GM12878 (cell line): ENCODE measurements at regions not wholly inside any gene's neighbourhood (a gene's known extent, or its start where the extent isn't known, plus 50 kb on each side); places are given as distances from the start of the nearest gene placed in this dataset.

Experiments used
- ATAC-seq: fragments of 200-7000 bp; cut with Tn5 transposase; 3 replicates; pipeline ENCODE4 v1.9.1; 2020; ENCODE audit warnings: mild to moderate bottlenecking, moderate library complexity
- BruUV-seq: library from RNA; stranded (reverse); fragments of 400-500 nt; replicated peaks from 2 replicates; lab custom pipeline; 2021; lab: Mats Ljungman, UMichigan
- CTCF ChIA-PET: fragments of 300-600 bp; sonication (Branson Sonifier 250); formaldehyde crosslinking; extraction: SDS; loops from one replicate; lab custom pipeline; 2021; ENCODE audit warnings: inconsistent platforms; lab: Yijun Ruan, JAX
- POLR2A ChIA-PET: fragments of 350-600 bp; formaldehyde crosslinking; extraction: SDS; loops from one replicate; lab custom pipeline; 2021; ENCODE audit warnings: inconsistent platforms; lab: Charles Lee
- RAD21 ChIA-PET: fragments of 300-600 bp; sonication (Branson Sonifier 250); formaldehyde crosslinking; loops from one replicate; lab custom pipeline; 2023; ENCODE audit warnings: antibody characterized with exemption; ENCODE audit not compliant: unreplicated experiment; lab: Charles Lee
- SMC1A ChIA-PET: fragments of 300-600 bp; sonication (Branson Sonifier 250); formaldehyde crosslinking; loops from one replicate; lab custom pipeline; 2023; ENCODE audit not compliant: unreplicated experiment, uncharacterized antibody; lab: Charles Lee
- DNase-seq: peaks from one replicate; pipeline ENCODE4 v3.0.0-alpha.2; 2011; ENCODE audit warnings: low read depth, low spot score
- FAIRE-seq: peaks from 3 replicates; lab custom pipeline; 2011; peaks lifted over from hg19 to GRCh38; lab: Jason Lieb, UNC
- H2AFZ ChIP-seq: 2 replicates; pipeline ENCODE4 v1.6.0; 2011; ENCODE audit warnings: low read depth, low read length, control low read depth; ENCODE audit not compliant: control insufficient read depth
- H3K27ac ChIP-seq: 2 replicates; pipeline ENCODE4 v1.5.1; 2011; ENCODE audit warnings: control low read depth; ENCODE audit not compliant: control insufficient read depth, insufficient read depth
- H3K27me3 ChIP-seq, 2 experiments: replicated peaks in 1 of 2; 2 replicates each; pipeline versions ENCODE4 v1.6.0 to v1.6.1; 2011; ENCODE audit warnings: low read length in 1 of 2; ENCODE audit not compliant: control insufficient read depth in 2 of 2, insufficient read depth in 2 of 2
- H3K36me3 ChIP-seq, 2 experiments: 2 replicates each; pipeline ENCODE4 v1.5.1; 2011; ENCODE audit warnings: low read length in 1 of 2; ENCODE audit not compliant: control insufficient read depth in 2 of 2, insufficient read depth in 2 of 2
- H3K4me1 ChIP-seq: 2 replicates; pipeline ENCODE4 v1.6.1; 2011; ENCODE audit warnings: mild to moderate bottlenecking, low read length, moderate library complexity, mixed read lengths; ENCODE audit not compliant: control insufficient read depth, insufficient read depth
- H3K4me2 ChIP-seq: 2 replicates; pipeline ENCODE4 v1.6.0; 2011; ENCODE audit warnings: control low read depth; ENCODE audit not compliant: control insufficient read depth, insufficient read depth
- H3K4me3 ChIP-seq: fragments of 200-600 bp; sonication (generic); 2 replicates; pipeline ENCODE4 v1.5.1; 2016
- H3K79me2 ChIP-seq: 2 replicates; pipeline ENCODE4 v1.6.0; 2011; ENCODE audit warnings: low read length; ENCODE audit not compliant: control insufficient read depth, insufficient read depth
- H3K9ac ChIP-seq: 2 replicates; pipeline ENCODE4 v1.8.0; 2011; ENCODE audit warnings: low read length, control low read depth, mixed read lengths; ENCODE audit not compliant: control insufficient read depth, insufficient read depth
- H3K9me3 ChIP-seq: replicated peaks from 3 replicates; pipeline ENCODE4 v1.5.1; 2011; ENCODE audit warnings: mild to moderate bottlenecking, low read length; ENCODE audit not compliant: control insufficient read depth, insufficient read depth
- H4K20me1 ChIP-seq: 2 replicates; pipeline ENCODE4 v1.6.0; 2011; ENCODE audit not compliant: control insufficient read depth, insufficient read depth
- FOXK2 ChIP-seq: fragments of 450-650 bp; IDR thresholded peaks from 2 replicates; pipeline ENCODE4 v1.6.1; 2017; ENCODE audit warnings: mild to moderate bottlenecking, moderate library complexity
- JUNB ChIP-seq: IDR thresholded peaks from 2 replicates; pipeline ENCODE4 v1.6.1; 2016; ENCODE audit warnings: antibody characterized with exemption, mild to moderate bottlenecking
- MXI1 ChIP-seq: fragments of 150-350 bp; IDR thresholded peaks from 2 replicates; pipeline ENCODE4 v1.6.1; 2011; ENCODE audit warnings: low read depth, mild to moderate bottlenecking, inconsistent platforms, low read length, improper control_type of control experiment
- POU2F2 ChIP-seq: IDR thresholded peaks from 3 replicates; pipeline ENCODE4 v1.6.1; 2011; ENCODE audit warnings: low read depth, mild to moderate bottlenecking, low read length, borderline replicate concordance
- RAD51 ChIP-seq: fragments of 450-650 bp; IDR thresholded peaks from 2 replicates; pipeline ENCODE4 v1.6.1; 2016; ENCODE audit warnings: moderate library complexity, mild to moderate bottlenecking, inconsistent platforms
- RUNX3 ChIP-seq: IDR thresholded peaks from 2 replicates; pipeline ENCODE4 v1.6.1; 2012; ENCODE audit warnings: low read length, inconsistent platforms
- SUZ12 ChIP-seq: fragments of 200-600 bp; sonication (generic); IDR thresholded peaks from one replicate; pipeline ENCODE4 v1.6.1; 2018; ENCODE audit warnings: antibody characterized with exemption, mild to moderate bottlenecking; ENCODE audit not compliant: unreplicated experiment
- TARDBP ChIP-seq: IDR thresholded peaks from 2 replicates; pipeline ENCODE4 v1.6.1; 2016; ENCODE audit warnings: borderline replicate concordance
- WGBS: methylation state at CpG from one replicate; pipeline ENCODE4 v1.1.6; 2016; ENCODE audit warnings: low lambda C conversion rate; ENCODE audit not compliant: insufficient replicate concordance, insufficient coverage; ENCODE audit errors: missing lambda C conversion rate; 5-methylcytosine and 5-hydroxymethylcytosine counted together
- in situ Hi-C: fragments of 300-500 bp; cut with MboI; formaldehyde crosslinking; loops from 9 replicates; pipeline ENCODE4 v1.14.3; 2018; ENCODE audit warnings: mixed read lengths
- intact Hi-C: fragments of 100-400 bp; cut with micrococcal nuclease; formaldehyde crosslinking; loops from one replicate; pipeline ENCODE4 v1.14.2; 2022; ENCODE audit not compliant: unreplicated experiment
- TF ChIP-seq, protein P1 (sequence below): IDR thresholded peaks from 2 replicates; pipeline ENCODE4 v1.6.1; 2011; ENCODE audit warnings: borderline replicate concordance, low read depth, mild to moderate bottlenecking, moderate library complexity, low read length; ENCODE audit not compliant: insufficient read depth, poor library complexity, severe bottlenecking
- TF ChIP-seq, protein P2 (sequence below): fragments of 450-650 bp; IDR thresholded peaks from 2 replicates; pipeline ENCODE4 v1.6.1; 2017; ENCODE audit warnings: mild to moderate bottlenecking
- TF ChIP-seq, protein P3 (sequence below): fragments of 450-650 bp; IDR thresholded peaks from 2 replicates; pipeline ENCODE4 v1.6.1; 2018; ENCODE audit warnings: mild to moderate bottlenecking, low read depth, moderate library complexity; ENCODE audit not compliant: partially characterized antibody

DNA sequence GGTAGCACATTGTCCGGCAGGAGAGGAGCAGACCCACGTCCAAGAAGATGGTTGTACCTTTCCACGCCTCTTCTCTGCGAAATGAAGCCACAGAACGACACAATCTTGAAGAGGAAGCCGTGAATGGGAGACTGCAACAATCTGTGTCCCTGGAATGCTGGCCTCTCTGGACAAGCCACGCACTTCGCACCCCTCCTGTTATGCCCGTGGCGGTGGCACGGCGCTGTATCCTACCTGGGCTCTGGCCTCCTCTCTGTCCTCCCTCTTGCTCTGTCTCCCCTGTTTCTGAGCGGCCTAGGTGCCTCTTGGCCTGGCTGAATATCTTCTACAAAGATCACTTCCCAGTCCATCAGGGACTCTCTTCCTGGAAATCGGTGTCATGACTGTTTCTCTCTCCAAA lies 717.8 kb downstream of the KCNJ18 start:
- 28% methylated on average over 14 of the region's 14 CpGs for WGBS
- Histone ChIP-seq H3K27me3 (no peaks in the 10 kb centered on the region), H3K4me2 (no peak overlapping the region), H3K36me3 (no peaks in the 10 kb centered on the region), H3K27ac (no peak overlapping the region), H3K4me1 (no peaks in the 10 kb centered on the region), H2AFZ (no peak overlapping the region), H3K4me3 (no peak overlapping the region), H4K20me1 (no peaks in the 10 kb centered on the region), H3K9me3 (no peaks in the 10 kb centered on the region; the same call in 2 of the 3 replicates), H3K9ac (no peak overlapping the region)
- ChIA-PET SMC1A (no interaction called here), POLR2A (no interaction called here), CTCF (no interaction called here)
- no peak for DNase-seq
- no peak for ATAC-seq
- no TSS peak for BruUV-seq
- intact Hi-C loops (no loop called here), in situ Hi-C loops (no loop called here)
- FAIRE-seq, result no peak
- TF ChIP-seq RUNX3 (no peak), TARDBP (no peak), SUZ12 (no peak), JUNB (no peak), MXI1 (no peak), RAD51 (no peak), FOXK2 (no peak), POU2F2 (no peak)
- TF ChIP-seq, protein P1, sequence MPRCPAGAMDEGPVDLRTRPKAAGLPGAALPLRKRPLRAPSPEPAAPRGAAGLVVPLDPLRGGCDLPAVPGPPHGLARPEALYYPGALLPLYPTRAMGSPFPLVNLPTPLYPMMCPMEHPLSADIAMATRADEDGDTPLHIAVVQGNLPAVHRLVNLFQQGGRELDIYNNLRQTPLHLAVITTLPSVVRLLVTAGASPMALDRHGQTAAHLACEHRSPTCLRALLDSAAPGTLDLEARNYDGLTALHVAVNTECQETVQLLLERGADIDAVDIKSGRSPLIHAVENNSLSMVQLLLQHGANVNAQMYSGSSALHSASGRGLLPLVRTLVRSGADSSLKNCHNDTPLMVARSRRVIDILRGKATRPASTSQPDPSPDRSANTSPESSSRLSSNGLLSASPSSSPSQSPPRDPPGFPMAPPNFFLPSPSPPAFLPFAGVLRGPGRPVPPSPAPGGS, result no peak
- TF ChIP-seq, protein P2, sequence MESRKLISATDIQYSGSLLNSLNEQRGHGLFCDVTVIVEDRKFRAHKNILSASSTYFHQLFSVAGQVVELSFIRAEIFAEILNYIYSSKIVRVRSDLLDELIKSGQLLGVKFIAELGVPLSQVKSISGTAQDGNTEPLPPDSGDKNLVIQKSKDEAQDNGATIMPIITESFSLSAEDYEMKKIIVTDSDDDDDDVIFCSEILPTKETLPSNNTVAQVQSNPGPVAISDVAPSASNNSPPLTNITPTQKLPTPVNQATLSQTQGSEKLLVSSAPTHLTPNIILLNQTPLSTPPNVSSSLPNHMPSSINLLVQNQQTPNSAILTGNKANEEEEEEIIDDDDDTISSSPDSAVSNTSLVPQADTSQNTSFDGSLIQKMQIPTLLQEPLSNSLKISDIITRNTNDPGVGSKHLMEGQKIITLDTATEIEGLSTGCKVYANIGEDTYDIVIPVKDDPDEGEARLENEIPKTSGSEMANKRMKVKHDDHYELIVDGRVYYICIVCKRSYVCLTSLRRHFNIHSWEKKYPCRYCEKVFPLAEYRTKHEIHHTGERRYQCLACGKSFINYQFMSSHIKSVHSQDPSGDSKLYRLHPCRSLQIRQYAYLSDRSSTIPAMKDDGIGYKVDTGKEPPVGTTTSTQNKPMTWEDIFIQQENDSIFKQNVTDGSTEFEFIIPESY, result no peak
- TF ChIP-seq, protein P3, sequence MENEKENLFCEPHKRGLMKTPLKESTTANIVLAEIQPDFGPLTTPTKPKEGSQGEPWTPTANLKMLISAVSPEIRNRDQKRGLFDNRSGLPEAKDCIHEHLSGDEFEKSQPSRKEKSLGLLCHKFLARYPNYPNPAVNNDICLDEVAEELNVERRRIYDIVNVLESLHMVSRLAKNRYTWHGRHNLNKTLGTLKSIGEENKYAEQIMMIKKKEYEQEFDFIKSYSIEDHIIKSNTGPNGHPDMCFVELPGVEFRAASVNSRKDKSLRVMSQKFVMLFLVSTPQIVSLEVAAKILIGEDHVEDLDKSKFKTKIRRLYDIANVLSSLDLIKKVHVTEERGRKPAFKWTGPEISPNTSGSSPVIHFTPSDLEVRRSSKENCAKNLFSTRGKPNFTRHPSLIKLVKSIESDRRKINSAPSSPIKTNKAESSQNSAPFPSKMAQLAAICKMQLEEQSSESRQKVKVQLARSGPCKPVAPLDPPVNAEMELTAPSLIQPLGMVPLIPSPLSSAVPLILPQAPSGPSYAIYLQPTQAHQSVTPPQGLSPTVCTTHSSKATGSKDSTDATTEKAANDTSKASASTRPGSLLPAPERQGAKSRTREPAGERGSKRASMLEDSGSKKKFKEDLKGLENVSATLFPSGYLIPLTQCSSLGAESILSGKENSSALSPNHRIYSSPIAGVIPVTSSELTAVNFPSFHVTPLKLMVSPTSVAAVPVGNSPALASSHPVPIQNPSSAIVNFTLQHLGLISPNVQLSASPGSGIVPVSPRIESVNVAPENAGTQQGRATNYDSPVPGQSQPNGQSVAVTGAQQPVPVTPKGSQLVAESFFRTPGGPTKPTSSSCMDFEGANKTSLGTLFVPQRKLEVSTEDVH, result no peak
- TF ChIP-seq, all 136 proteins: peak for 0
- no peaks in the 10 kb centered on the region for H3K79me2 ChIP-seq
- RAD21 ChIA-PET, result no interaction called here
